ENCODE measurements at regions not wholly inside any gene's neighbourhood (a gene's known extent, or its start where the extent isn't known, plus 50 kb on each side); places are given as distances from the start of the nearest gene placed in this dataset.
"Not testable (repeated sequence)": the region's sequence is repeated elsewhere in the genome, so short reads cannot be mapped to it uniquely, and the experiment has no call there.

DNA sequence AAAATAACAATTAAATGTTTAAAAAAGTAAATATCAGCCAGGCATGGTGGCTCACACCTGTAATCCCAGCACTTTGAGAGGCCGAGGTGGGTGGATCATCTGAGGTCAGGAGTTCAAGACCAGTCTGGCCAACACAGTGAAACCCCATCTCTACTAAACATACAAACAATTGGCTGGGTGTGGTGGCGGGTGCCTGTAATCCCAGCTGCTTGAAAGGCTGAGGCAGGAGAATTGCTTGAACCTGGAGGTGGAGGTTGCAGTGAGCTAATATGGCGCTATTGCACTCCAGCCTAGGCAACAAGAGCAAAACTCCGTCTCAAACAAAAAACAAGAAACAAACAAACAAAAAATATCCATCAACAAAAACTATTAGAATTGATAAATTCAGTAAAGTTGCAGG is 77.5 kb downstream of the SNX5 start:
- H3K9ac ChIP-seq (ENCODE audit: low read length in 5 of 5); H3K27me3 ChIP-seq (ENCODE audit: control insufficient read depth in 5 of 5, insufficient read depth in 4 of 5, low read length in 5 of 5); H3K27ac ChIP-seq (ENCODE audit: low read depth, low read length); H3K36me3 ChIP-seq (ENCODE audit: control insufficient read depth in 5 of 5, insufficient read depth in 5 of 5, low read length in 5 of 5); H3K4me3 ChIP-seq (ENCODE audit: low read depth in 1 of 5, low read length in 5 of 5): not testable (repeated sequence)
- Histone ChIP-seq H3K4me1 (ENCODE audit: control insufficient read depth in 5 of 5, insufficient read depth in 5 of 5, low read length in 5 of 5) (peaks cover 3 to 40% (median 20%) of the 10 kb centered on the region in 5 donors), H3K9me3 (ENCODE audit: control insufficient read depth in 5 of 5, low read length in 5 of 5) (peaks cover 3 to 14% (median 8%) of the 10 kb centered on the region in 5 donors)

DNA sequence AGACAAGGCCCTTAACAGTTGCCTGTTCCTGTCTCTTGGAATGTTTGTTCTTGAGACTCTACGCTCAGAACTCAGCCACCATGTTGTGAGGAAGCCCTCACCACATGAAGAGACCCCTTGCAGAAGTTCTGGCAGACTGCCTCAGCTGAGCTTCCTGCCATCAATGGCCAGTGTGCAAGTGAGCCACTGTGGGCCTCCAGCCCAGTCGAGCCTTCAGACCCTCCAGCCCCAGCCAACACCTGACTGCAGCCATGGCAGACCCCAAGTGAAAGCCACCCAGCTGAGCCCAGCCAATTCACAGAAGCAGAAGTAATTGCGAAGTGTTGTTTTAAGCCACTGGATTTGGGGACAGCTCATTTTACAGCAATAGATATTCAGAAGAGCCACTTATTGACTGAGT is 78.3 kb downstream of the SNX5 start:
- H3K27ac ChIP-seq (ENCODE audit: low read depth, low read length) = no peak overlapping the region
- no peak overlapping the region for H3K9ac ChIP-seq (ENCODE audit: low read length in 5 of 5)
- peaks cover 3 to 14% (median 8%) of the 10 kb centered on the region in 5 donors for H3K9me3 ChIP-seq (ENCODE audit: control insufficient read depth in 5 of 5, low read length in 5 of 5)
- H3K36me3 ChIP-seq (ENCODE audit: control insufficient read depth in 5 of 5, insufficient read depth in 5 of 5, low read length in 5 of 5) = no peaks in the 10 kb centered on the region
- H3K4me3 ChIP-seq (ENCODE audit: low read depth in 1 of 5, low read length in 5 of 5) = no peak overlapping the region
- H3K4me1 ChIP-seq (ENCODE audit: control insufficient read depth in 5 of 5, insufficient read depth in 5 of 5, low read length in 5 of 5) = peaks cover 9 to 40% (median 18%) of the 10 kb centered on the region in 5 donors
- H3K27me3 ChIP-seq (ENCODE audit: control insufficient read depth in 5 of 5, insufficient read depth in 4 of 5, low read length in 5 of 5) = no peaks in the 10 kb centered on the region

DNA sequence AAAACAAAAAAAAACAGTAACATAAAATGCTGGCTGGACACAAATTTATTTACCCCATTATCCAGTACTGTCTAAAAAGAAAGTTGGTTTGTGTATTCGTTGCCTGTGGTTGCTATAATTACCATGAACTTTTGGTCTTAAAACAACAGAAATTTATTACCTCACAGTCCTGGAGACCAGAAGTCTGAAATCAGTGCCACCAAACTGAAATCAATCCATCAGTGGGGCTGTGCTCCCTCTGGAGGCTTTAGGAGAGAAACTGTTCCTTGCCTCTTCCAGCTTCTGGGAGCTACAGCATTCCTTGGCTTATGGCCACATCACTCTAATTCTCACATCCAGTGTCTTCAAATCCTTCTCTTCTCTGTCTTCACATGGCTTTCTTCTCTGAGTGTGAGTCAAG is 79.4 kb downstream of the SNX5 start:
- Histone ChIP-seq H3K27me3 (ENCODE audit: control insufficient read depth in 5 of 5, insufficient read depth in 4 of 5, low read length in 5 of 5) (no peaks in the 10 kb centered on the region), H3K4me1 (ENCODE audit: control insufficient read depth in 5 of 5, insufficient read depth in 5 of 5, low read length in 5 of 5) (peaks cover 2 to 38% (median 15%) of the 10 kb centered on the region in 5 donors), H3K4me3 (ENCODE audit: low read depth in 1 of 5, low read length in 5 of 5) (no peak overlapping the region), H3K9ac (ENCODE audit: low read length in 5 of 5) (no peak overlapping the region), H3K9me3 (ENCODE audit: control insufficient read depth in 5 of 5, low read length in 5 of 5) (peaks cover 3 to 14% (median 8%) of the 10 kb centered on the region in 5 donors), H3K27ac (ENCODE audit: low read depth, low read length) (no peak overlapping the region), H3K36me3 (ENCODE audit: control insufficient read depth in 5 of 5, insufficient read depth in 5 of 5, low read length in 5 of 5) (no peaks in the 10 kb centered on the region)

DNA sequence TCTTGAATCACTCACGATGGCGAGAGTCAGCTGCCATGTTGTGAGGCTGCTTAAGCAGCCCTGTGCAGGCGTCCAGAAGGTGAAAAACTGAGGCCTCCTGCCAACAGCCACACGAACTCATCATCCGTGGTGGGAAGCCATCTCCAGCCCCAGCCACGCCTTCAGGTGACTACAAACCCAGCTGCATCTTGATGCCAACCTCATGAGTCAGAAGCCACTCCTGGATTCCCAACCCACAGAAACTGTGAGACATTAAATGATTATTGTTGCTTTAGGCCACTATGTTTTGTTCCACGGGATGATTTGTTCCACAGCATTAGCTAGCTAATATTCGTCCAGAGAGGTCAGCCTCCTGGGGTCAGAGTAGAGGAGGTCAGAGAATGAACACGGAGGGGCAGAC is 80.5 kb downstream of the SNX5 start:
- H3K4me3 ChIP-seq (ENCODE audit: low read depth in 1 of 5, low read length in 5 of 5) = no peak overlapping the region
- H3K9ac ChIP-seq (ENCODE audit: low read length in 5 of 5) = no peak overlapping the region
- H3K27ac ChIP-seq (ENCODE audit: low read depth, low read length) = no peak overlapping the region
- H3K27me3 ChIP-seq (ENCODE audit: control insufficient read depth in 5 of 5, insufficient read depth in 4 of 5, low read length in 5 of 5) = peaks cover 0 to 2% (median 0%) of the 10 kb centered on the region in 5 donors
- H3K9me3 ChIP-seq (ENCODE audit: control insufficient read depth in 5 of 5, low read length in 5 of 5) = peaks cover 3 to 14% (median 8%) of the 10 kb centered on the region in 5 donors
- no peaks in the 10 kb centered on the region for H3K36me3 ChIP-seq (ENCODE audit: control insufficient read depth in 5 of 5, insufficient read depth in 5 of 5, low read length in 5 of 5)
- peaks cover under 1 to 30% (median 13%) of the 10 kb centered on the region in 5 donors for H3K4me1 ChIP-seq (ENCODE audit: control insufficient read depth in 5 of 5, insufficient read depth in 5 of 5, low read length in 5 of 5)

DNA sequence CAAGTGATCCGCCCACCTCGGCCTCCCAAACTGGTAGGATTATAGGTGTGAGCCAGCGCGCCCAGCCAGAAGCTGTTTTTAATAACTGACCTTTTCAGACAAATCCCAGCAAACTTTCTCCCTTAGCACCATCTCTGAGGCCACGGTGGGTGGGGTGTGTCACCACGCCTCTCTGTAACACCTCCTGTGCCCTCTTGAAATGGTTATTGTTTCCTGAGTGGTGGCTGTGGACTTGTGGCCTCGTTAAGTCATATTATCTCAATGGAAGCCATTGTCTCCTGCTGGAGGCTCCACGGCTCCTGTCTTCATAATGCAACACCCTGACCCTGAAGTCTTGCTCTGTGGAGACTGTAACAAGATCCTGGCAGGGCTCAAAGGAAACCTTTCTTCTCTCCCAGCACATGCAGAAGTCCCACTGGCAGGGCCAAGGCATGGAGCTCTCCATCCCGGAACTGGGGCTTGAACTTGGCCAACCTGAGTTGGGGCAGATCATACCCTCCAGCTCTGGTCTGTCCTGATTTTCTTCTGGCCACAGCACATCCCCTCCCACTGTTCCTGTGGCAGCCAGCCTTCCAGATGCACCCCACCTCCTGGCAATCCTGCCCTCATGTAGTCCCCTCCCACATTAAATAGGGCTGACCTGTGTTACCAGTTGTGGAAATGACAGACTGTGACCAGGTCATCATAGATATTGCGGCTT is 81.1 kb downstream of the SNX5 start:
- H3K9ac ChIP-seq (ENCODE audit: low read length in 5 of 5) = no peak overlapping the region
- peaks cover 0 to 30% (median 9%) of the 10 kb centered on the region in 5 donors for H3K4me1 ChIP-seq (ENCODE audit: control insufficient read depth in 5 of 5, insufficient read depth in 5 of 5, low read length in 5 of 5)
- no peak overlapping the region for H3K27ac ChIP-seq (ENCODE audit: low read depth, low read length)
- peaks cover 3 to 13% (median 8%) of the 10 kb centered on the region in 5 donors for H3K9me3 ChIP-seq (ENCODE audit: control insufficient read depth in 5 of 5, low read length in 5 of 5)
- H3K4me3 ChIP-seq (ENCODE audit: low read depth in 1 of 5, low read length in 5 of 5) = no peak overlapping the region
- peaks cover 0 to 2% (median 0%) of the 10 kb centered on the region in 5 donors for H3K27me3 ChIP-seq (ENCODE audit: control insufficient read depth in 5 of 5, insufficient read depth in 4 of 5, low read length in 5 of 5)
- no peaks in the 10 kb centered on the region for H3K36me3 ChIP-seq (ENCODE audit: control insufficient read depth in 5 of 5, insufficient read depth in 5 of 5, low read length in 5 of 5)

DNA sequence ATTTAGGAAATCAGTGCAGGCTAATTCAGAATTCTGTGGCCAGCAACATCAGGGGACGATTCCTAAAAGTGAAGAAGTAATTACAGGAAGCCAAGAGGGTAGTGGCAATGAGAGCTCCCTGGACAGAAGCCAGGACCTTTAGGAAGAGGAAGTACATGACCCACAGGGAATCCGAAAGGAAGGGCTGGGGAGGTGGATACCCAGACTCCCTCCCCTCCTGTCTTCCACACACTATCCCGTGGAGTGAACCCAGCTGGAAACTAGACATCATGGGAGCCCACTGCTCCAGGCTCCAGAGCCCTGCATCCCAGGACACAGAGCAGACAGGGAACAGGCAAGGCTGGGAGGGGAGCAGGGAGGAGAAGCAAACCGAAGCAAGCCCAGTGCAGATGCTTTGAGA is 83.0 kb downstream of the SNX5 start:
- H3K27me3 ChIP-seq (ENCODE audit: control insufficient read depth in 5 of 5, insufficient read depth in 4 of 5, low read length in 5 of 5) = peaks cover 0 to 2% (median 0%) of the 10 kb centered on the region in 5 donors
- peak overlapping the region in 1 of 5 donors; percentile 44 for H3K4me3 ChIP-seq (ENCODE audit: low read depth in 1 of 5, low read length in 5 of 5)
- peaks cover 3 to 12% (median 8%) of the 10 kb centered on the region in 5 donors for H3K9me3 ChIP-seq (ENCODE audit: control insufficient read depth in 5 of 5, low read length in 5 of 5)
- no peak overlapping the region for H3K27ac ChIP-seq (ENCODE audit: low read depth, low read length)
- peaks cover 0 to 30% (median 9%) of the 10 kb centered on the region in 5 donors for H3K4me1 ChIP-seq (ENCODE audit: control insufficient read depth in 5 of 5, insufficient read depth in 5 of 5, low read length in 5 of 5)
- peak overlapping the region in 1 of 5 donors; percentile 43 for H3K9ac ChIP-seq (ENCODE audit: low read length in 5 of 5)
- H3K36me3 ChIP-seq (ENCODE audit: control insufficient read depth in 5 of 5, insufficient read depth in 5 of 5, low read length in 5 of 5) = no peaks in the 10 kb centered on the region

DNA sequence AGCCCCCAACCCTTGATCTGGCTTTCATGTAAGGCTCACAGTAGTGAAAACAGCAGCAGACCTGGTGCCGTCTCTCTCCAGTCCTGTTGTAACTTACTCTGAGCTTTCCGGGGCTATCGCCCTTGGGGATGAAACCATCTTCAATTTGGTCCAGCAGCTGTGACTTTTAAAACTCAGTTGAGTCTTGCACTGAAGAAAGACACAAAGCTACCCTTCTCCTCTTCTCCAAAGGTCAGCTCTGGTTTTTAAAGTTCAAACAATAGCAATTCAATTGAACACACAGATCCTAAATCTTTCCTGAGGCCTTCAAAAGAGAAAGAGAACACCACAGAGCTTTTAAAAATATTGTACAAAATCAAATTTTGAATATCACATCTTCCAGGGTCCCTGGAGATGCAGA is 83.5 kb downstream of the SNX5 start:
- no peak overlapping the region for H3K27ac ChIP-seq (ENCODE audit: low read depth, low read length)
- peak overlapping the region in 1 of 5 donors; percentile 43 for H3K9ac ChIP-seq (ENCODE audit: low read length in 5 of 5)
- H3K36me3 ChIP-seq (ENCODE audit: control insufficient read depth in 5 of 5, insufficient read depth in 5 of 5, low read length in 5 of 5) = no peaks in the 10 kb centered on the region
- H3K4me3 ChIP-seq (ENCODE audit: low read depth in 1 of 5, low read length in 5 of 5) = no peak overlapping the region
- peaks cover 1 to 8% (median 4%) of the 10 kb centered on the region in 5 donors for H3K9me3 ChIP-seq (ENCODE audit: control insufficient read depth in 5 of 5, low read length in 5 of 5)
- peaks cover 0 to 30% (median 9%) of the 10 kb centered on the region in 5 donors for H3K4me1 ChIP-seq (ENCODE audit: control insufficient read depth in 5 of 5, insufficient read depth in 5 of 5, low read length in 5 of 5)
- peaks cover 0 to 2% (median 0%) of the 10 kb centered on the region in 5 donors for H3K27me3 ChIP-seq (ENCODE audit: control insufficient read depth in 5 of 5, insufficient read depth in 4 of 5, low read length in 5 of 5)

DNA sequence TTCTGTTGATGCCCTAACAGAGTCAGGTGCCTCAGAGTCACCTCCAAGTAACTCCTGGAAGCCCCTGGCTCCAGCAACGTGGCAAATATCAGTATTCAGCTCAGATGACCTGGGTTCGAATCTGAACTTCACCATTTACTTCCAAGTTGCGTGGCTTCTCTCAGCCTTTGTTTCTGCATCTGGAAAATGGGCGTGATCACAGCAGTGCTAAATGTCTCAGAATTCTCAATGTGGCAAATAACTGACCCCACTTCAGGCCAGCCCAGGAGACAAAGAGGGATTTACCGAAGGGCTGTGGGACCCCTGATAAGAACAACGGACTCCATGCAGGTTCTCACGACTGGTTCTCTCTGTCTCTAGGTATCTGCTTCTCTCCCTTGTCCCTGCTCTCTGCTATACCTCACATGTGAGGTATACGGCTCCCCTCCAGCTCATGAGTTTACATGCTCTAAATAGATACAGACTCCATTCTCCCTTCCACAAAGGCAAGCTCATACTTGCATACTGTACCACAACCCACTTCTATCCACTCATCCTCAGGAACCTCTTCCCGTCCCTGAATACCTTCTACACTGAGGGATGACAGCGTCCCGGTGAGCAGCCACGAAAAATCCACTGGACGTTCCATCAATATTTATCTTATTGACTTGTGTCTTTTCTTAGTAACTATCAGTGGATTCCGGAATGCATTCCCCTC is 84.1 kb downstream of the SNX5 start:
- Histone ChIP-seq H3K9ac (ENCODE audit: low read length in 5 of 5) (no peak overlapping the region), H3K4me1 (ENCODE audit: control insufficient read depth in 5 of 5, insufficient read depth in 5 of 5, low read length in 5 of 5) (peaks cover 0 to 33% (median 9%) of the 10 kb centered on the region in 5 donors), H3K9me3 (ENCODE audit: control insufficient read depth in 5 of 5, low read length in 5 of 5) (peaks cover 0 to 4% (median 2%) of the 10 kb centered on the region in 5 donors), H3K4me3 (ENCODE audit: low read depth in 1 of 5, low read length in 5 of 5) (no peak overlapping the region), H3K36me3 (ENCODE audit: control insufficient read depth in 5 of 5, insufficient read depth in 5 of 5, low read length in 5 of 5) (no peaks in the 10 kb centered on the region), H3K27me3 (ENCODE audit: control insufficient read depth in 5 of 5, insufficient read depth in 4 of 5, low read length in 5 of 5) (peaks cover 0 to 2% (median 0%) of the 10 kb centered on the region in 5 donors), H3K27ac (ENCODE audit: low read depth, low read length) (no peak overlapping the region)

DNA sequence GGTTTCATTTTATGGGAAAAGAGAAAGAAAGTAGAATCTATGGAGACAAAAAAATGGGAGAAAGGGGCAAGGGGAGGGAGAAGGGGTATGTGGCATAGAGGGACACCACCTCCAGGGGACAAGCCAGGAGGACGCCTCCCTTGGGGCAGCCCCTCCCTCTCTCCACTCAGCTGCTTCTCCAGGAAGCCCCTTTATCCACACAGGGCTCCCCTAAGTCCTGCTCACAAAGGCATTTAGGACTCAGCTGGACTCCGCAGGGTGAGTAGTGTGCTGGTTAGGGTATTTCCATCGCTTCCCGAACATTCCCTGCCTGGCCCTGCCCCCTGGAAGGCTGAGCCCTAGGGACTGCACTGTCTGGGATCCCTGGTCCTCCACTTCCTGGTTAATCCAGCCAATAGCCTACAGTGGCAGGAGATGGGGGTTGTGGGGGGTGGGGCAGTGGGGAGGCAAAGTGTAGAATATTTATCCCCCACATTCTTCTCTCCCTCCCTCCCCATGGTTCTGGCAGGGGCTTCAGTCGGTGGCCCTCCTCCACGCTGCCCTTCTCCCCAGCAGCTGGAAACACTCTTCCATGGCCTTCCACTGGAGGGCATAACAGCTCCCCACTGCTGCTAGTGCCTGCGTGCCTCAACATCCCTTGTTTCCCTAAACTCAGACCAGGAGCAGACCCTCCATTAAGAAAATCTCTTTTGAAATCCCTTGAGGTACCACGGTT is 84.8 kb downstream of the SNX5 start:
- Histone ChIP-seq H3K9me3 (ENCODE audit: control insufficient read depth in 5 of 5, low read length in 5 of 5) (no peaks in the 10 kb centered on the region), H3K4me1 (ENCODE audit: control insufficient read depth in 5 of 5, insufficient read depth in 5 of 5, low read length in 5 of 5) (peaks cover 0 to 38% (median 12%) of the 10 kb centered on the region in 5 donors), H3K36me3 (ENCODE audit: control insufficient read depth in 5 of 5, insufficient read depth in 5 of 5, low read length in 5 of 5) (no peaks in the 10 kb centered on the region), H3K27me3 (ENCODE audit: control insufficient read depth in 5 of 5, insufficient read depth in 4 of 5, low read length in 5 of 5) (peaks cover 0 to 2% (median 0%) of the 10 kb centered on the region in 5 donors), H3K9ac (ENCODE audit: low read length in 5 of 5) (no peak overlapping the region), H3K27ac (ENCODE audit: low read depth, low read length) (no peak overlapping the region), H3K4me3 (ENCODE audit: low read depth in 1 of 5, low read length in 5 of 5) (no peak overlapping the region)

All from subcutaneous abdominal adipose tissue (tissue), 5 donors.